Karpas-422 (cell line): ENCODE measurements at regions not wholly inside any gene's neighbourhood (a gene's known extent, or its start where the extent isn't known, plus 50 kb on each side); places are given as distances from the start of the nearest gene placed in this dataset.

Experiments
- DNase-seq: peaks from one replicate; pipeline ENCODE4 v3.0.0-alpha.2; 2015
- H2AFZ ChIP-seq: fragments of 200-600 bp; sonication (generic); 2 replicates; pipeline ENCODE4 v1.6.1; 2014; ENCODE audit warnings: antibody characterized with exemption, low read length, mixed read lengths
- H3K27ac ChIP-seq: fragments of 200-600 bp; sonication (generic); 2 replicates; pipeline ENCODE4 v1.5.1; 2014; ENCODE audit warnings: mild to moderate bottlenecking, low read length, moderate library complexity
- H3K27me3 ChIP-seq: fragments of 200-600 bp; sonication (generic); 2 replicates; pipeline ENCODE4 v1.6.1; 2014; ENCODE audit warnings: low read length, mixed read lengths
- H3K36me3 ChIP-seq: fragments of 200-600 bp; sonication (generic); 2 replicates; pipeline ENCODE4 v1.6.1; 2014; ENCODE audit warnings: low read length, mixed read lengths; ENCODE audit not compliant: insufficient read depth
- H3K4me1 ChIP-seq: fragments of 200-600 bp; sonication (generic); 2 replicates; pipeline ENCODE4 v1.6.1; 2014; ENCODE audit warnings: mild to moderate bottlenecking, low read length, mixed read lengths
- H3K4me2 ChIP-seq: fragments of 200-600 bp; sonication (generic); 2 replicates; pipeline ENCODE4 v1.6.1; 2014; ENCODE audit warnings: low read length, low read depth, mild to moderate bottlenecking; ENCODE audit not compliant: poor library complexity, severe bottlenecking
- H3K4me3 ChIP-seq: fragments of 200-600 bp; sonication (generic); 2 replicates; pipeline ENCODE4 v1.5.1; 2014; ENCODE audit warnings: mild to moderate bottlenecking, antibody characterized with exemption, low read length, mixed read lengths
- H3K79me2 ChIP-seq: fragments of 200-600 bp; sonication (generic); 2 replicates; pipeline ENCODE4 v1.6.1; 2014; ENCODE audit warnings: mild to moderate bottlenecking, low read length, mixed read lengths
- H3K9ac ChIP-seq: fragments of 200-600 bp; sonication (generic); 2 replicates; pipeline ENCODE4 v1.6.0; 2014; ENCODE audit warnings: low read length
- H3K9me2 ChIP-seq: fragments of 200-600 bp; sonication (generic), shearing (Covaris generic); replicated peaks from 2 replicates; pipeline ENCODE4 v1.6.0; 2014; ENCODE audit warnings: mild to moderate bottlenecking, low read length, moderate library complexity; ENCODE audit not compliant: insufficient read depth
- H3K9me3 ChIP-seq: fragments of 300-700, 200-600 bp; sonication (generic); 2 replicates; pipeline ENCODE4 v1.6.1; 2014; ENCODE audit warnings: low read length, mixed read lengths
- H4K20me1 ChIP-seq: fragments of 200-600 bp; sonication (generic); 2 replicates; pipeline ENCODE4 v1.6.1; 2014; ENCODE audit warnings: mild to moderate bottlenecking, antibody characterized with exemption, low read length, low read depth; ENCODE audit not compliant: insufficient read depth

DNA sequence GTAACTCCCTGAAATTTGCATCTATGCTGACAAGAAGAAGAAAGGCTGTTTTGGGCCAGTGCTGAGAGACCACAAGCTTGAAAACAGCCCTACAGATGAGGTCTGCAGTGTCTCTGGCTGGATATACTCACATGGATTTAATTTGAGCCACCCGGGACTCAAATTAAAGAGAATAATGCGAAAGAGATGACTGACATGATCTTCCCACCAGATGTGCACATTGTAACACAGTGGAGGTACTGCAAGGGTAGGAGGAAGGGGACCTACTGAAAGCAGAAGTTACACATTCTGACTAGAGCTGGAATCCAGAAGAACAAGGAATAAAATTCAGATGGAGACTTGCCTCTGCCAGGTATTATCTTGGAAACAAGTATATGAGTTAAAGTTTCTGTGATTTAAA, 728.3 kb upstream of the SGO1 start:
- Histone ChIP-seq H4K20me1 (no peaks in the 10 kb centered on the region), H3K9me3 (peaks cover 13% of the 10 kb centered on the region; the same call in 1 of the 2 replicates), H2AFZ (no peak overlapping the region), H3K4me3 (no peak overlapping the region), H3K27ac (no peak overlapping the region), H3K79me2 (no peaks in the 10 kb centered on the region), H3K36me3 (no peaks in the 10 kb centered on the region), H3K4me2 (no peak overlapping the region), H3K9me2 (no peaks in the 10 kb centered on the region), H3K4me1 (no peaks in the 10 kb centered on the region), H3K27me3 (no peaks in the 10 kb centered on the region), H3K9ac (no peak overlapping the region)
- no peak for DNase-seq

DNA sequence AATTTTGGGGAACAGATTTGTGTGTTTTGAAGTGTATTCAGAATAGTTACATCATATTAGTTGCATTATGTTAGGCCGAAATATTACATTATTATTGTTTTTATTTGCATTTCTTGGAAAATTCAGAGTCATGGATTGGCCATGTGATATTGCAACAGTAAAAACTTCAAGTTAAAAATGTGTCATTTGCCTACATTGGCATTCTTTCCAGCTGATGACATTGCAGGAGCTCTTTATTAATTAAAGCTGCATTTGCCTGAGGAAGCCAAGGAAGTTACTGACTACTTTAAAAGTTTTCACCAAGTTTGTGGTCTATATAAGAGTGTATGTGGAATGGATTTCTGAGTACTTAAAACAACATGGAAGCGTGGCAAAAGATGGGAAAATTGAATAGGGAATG, 726.4 kb upstream of the SGO1 start:
- Histone ChIP-seq H3K79me2 (no peaks in the 10 kb centered on the region), H3K4me1 (no peaks in the 10 kb centered on the region), H3K27ac (no peak overlapping the region), H3K4me3 (no peak overlapping the region), H3K9me3 (peaks cover 13% of the 10 kb centered on the region; the same call in 1 of the 2 replicates), H3K27me3 (no peaks in the 10 kb centered on the region), H4K20me1 (no peaks in the 10 kb centered on the region), H3K4me2 (no peak overlapping the region), H3K36me3 (no peaks in the 10 kb centered on the region), H2AFZ (no peak overlapping the region), H3K9me2 (no peaks in the 10 kb centered on the region), H3K9ac (no peak overlapping the region)
- DNase-seq, result no peak

DNA sequence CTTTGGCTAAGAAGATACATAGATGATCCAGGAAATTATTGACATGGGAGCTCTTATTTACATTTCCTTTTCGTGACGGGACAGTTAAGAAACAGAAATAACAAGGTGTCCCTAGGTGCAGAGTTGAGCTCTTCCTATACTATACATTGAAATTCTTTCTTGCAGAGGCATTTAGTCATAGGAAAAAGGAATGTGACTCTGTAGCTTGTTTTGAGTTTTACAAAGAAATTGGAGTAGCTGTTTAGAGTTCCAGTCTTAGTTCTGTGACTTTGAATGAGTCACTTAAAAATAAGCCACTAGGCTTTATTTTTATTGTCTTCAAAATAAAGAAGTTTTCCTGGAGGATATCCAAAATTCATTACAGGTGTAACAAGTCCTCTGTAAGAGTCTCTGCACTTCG, 723.5 kb upstream of the SGO1 start:
- no peak overlapping the region for H2AFZ ChIP-seq
- H3K9me2 ChIP-seq, result no peaks in the 10 kb centered on the region

DNA sequence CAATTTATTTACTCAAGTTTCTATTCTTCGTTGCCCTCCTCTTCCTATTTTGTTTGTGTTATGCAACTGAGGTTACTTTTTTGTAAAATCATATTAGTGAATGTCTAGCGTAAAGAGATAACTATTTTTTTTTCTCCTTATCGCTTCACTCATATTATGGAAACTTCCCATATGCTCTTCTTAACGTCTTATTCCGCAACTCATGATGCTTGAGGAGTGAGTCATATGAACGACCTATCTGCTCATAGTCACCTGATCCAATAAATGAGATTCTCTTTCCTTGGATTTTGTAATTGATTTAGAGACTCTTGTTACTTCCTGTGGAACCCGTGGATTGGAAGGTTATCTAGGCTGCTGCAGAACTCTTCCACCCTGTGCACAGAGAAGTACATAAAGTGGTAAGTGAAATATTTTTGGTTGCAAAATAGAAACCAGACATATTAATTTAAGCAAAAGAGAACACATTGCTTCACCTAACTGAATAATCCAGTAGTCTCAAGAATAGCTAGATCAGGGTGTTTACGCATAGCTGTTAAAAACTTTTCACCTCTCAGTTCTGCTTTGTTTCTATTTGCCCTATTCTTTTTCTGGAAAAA, 719.3 kb upstream of the SGO1 start:
- no peak overlapping the region for H3K27ac ChIP-seq
- no peak overlapping the region for H2AFZ ChIP-seq
- no peak for DNase-seq
- H3K9me2 ChIP-seq, result no peaks in the 10 kb centered on the region
- H3K27me3 ChIP-seq, result no peaks in the 10 kb centered on the region
- H4K20me1 ChIP-seq, result no peaks in the 10 kb centered on the region
- H3K9me3 ChIP-seq, result peaks cover 7% of the 10 kb centered on the region; the same call in 1 of the 2 replicates
- no peak overlapping the region for H3K4me3 ChIP-seq
- no peaks in the 10 kb centered on the region for H3K79me2 ChIP-seq
- H3K4me2 ChIP-seq, result no peak overlapping the region
- H3K4me1 ChIP-seq, result no peaks in the 10 kb centered on the region
- H3K9ac ChIP-seq, result no peak overlapping the region
- H3K36me3 ChIP-seq, result no peaks in the 10 kb centered on the region

More for the DNA sequence above, 723.5 kb upstream of the SGO1 start:
- Histone ChIP-seq H3K36me3 (no peaks in the 10 kb centered on the region), H3K4me2 (no peak overlapping the region), H3K79me2 (no peaks in the 10 kb centered on the region), H3K27me3 (no peaks in the 10 kb centered on the region), H3K4me1 (no peaks in the 10 kb centered on the region), H3K27ac (no peak overlapping the region), H4K20me1 (no peaks in the 10 kb centered on the region), H3K4me3 (no peak overlapping the region), H3K9ac (no peak overlapping the region), H3K9me3 (peaks cover 17% of the 10 kb centered on the region; the same call in 1 of the 2 replicates)
- no peak for DNase-seq

DNA sequence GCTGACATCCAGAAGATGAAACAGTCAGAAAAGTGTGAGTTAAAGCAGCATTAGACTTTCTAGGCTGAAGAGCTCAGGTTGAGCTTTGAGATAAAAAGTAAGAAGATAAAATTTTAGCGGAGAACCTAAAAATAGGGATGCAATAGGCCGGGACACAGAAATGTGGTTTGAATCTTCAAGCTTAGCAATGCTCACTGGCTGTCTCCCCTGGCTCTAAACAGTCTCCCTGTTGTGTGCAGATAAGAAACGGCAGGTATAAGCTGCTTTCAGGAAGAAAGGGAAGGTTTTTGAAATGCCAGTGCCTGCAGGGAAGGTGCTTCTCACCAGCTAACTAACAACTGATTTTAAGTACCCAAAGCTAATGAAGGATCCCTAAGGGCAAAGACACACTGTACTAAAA, 718.7 kb upstream of the SGO1 start:
- no peaks in the 10 kb centered on the region for H4K20me1 ChIP-seq
- H3K4me3 ChIP-seq, result no peak overlapping the region
- no peaks in the 10 kb centered on the region for H3K36me3 ChIP-seq
- H3K9me2 ChIP-seq, result no peaks in the 10 kb centered on the region
- no peaks in the 10 kb centered on the region for H3K4me1 ChIP-seq
- H2AFZ ChIP-seq, result no peak overlapping the region
- H3K9ac ChIP-seq, result no peak overlapping the region
- peaks cover 7% of the 10 kb centered on the region; the same call in 1 of the 2 replicates for H3K9me3 ChIP-seq
- H3K27me3 ChIP-seq, result no peaks in the 10 kb centered on the region
- DNase-seq, result no peak
- H3K4me2 ChIP-seq, result no peak overlapping the region
- H3K27ac ChIP-seq, result no peak overlapping the region
- H3K79me2 ChIP-seq, result no peaks in the 10 kb centered on the region

DNA sequence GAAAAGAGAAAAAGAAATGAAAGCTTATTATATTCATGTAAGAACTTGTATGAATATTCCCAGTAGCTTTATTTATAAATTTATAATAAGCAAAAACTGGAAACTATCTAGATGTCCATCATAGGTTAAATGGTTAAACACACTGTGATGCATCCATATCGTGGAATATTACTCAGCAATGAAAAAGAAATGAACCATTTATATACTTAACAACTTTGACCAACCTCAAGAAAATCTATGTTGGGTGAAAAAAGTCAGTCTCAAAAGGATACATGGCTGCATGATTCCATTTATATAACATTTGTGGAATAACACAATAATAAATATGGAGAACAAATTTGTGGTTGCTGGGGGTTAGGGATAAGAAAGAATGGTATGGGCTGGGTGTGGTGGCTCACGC, 713.0 kb upstream of the SGO1 start:
- no peaks in the 10 kb centered on the region for H3K79me2 ChIP-seq
- H3K36me3 ChIP-seq, result no peaks in the 10 kb centered on the region
- no peak overlapping the region for H3K4me3 ChIP-seq
- no peaks in the 10 kb centered on the region for H3K4me1 ChIP-seq
- H3K9me2 ChIP-seq, result no peaks in the 10 kb centered on the region
- peaks cover 13% of the 10 kb centered on the region; the same call in 1 of the 2 replicates for H3K9me3 ChIP-seq
- H2AFZ ChIP-seq, result no peak overlapping the region
- no peaks in the 10 kb centered on the region for H4K20me1 ChIP-seq
- DNase-seq, result no peak
- H3K27ac ChIP-seq, result no peak overlapping the region
- no peak overlapping the region for H3K4me2 ChIP-seq
- no peak overlapping the region for H3K9ac ChIP-seq
- H3K27me3 ChIP-seq, result no peaks in the 10 kb centered on the region

DNA sequence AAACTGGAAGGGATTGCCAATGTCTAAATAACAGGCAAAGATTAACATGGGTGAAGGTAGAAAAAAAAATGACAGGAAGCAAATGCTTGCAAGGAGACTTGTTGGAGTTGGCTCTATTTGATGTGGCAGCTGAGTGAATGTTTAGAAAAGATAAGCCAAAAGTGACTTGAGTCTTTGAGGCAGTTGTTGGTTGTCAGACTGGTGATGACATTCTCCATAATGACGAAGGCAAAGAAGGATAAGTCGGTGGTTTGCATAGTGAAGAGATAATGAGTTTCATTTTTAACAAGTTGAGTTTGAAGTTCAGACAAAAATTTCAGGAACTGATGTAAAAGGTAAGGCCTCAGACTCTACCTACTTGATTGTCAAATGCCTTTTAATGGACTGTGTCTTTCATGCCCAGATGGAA, 704.1 kb upstream of the SGO1 start:
- no peak overlapping the region for H3K9ac ChIP-seq
- H3K4me3 ChIP-seq, result no peak overlapping the region
- DNase-seq, result no peak
- H3K27ac ChIP-seq, result no peak overlapping the region
- H3K9me3 ChIP-seq, result peaks cover 23% of the 10 kb centered on the region
- H3K4me1 ChIP-seq, result no peaks in the 10 kb centered on the region
- H3K9me2 ChIP-seq, result no peaks in the 10 kb centered on the region
- no peaks in the 10 kb centered on the region for H3K27me3 ChIP-seq
- H3K36me3 ChIP-seq, result no peaks in the 10 kb centered on the region
- H3K4me2 ChIP-seq, result no peak overlapping the region
- H4K20me1 ChIP-seq, result no peaks in the 10 kb centered on the region
- H3K79me2 ChIP-seq, result no peaks in the 10 kb centered on the region
- H2AFZ ChIP-seq, result no peak overlapping the region

DNA sequence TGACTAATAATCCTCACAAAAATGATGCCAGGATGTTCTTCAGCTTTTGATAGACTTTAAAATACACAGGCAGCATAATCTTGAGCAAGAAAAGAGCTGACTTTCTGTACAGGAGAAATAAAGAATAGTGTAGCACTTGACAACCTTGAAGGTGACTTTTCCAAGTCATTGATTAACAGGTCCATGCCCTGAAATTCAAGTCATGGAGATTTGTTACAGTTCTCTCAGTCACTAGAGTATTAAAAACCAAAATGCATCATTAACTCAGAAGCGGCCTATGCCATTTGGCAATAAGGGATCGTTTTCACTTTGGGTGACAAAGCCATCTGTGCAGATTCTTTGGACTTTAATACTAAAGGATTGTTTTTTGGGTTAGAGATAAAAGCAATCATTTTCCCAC, 692.7 kb upstream of the SGO1 start:
- H3K4me3 ChIP-seq, result no peak overlapping the region
- H3K9me2 ChIP-seq, result no peaks in the 10 kb centered on the region
- H2AFZ ChIP-seq, result no peak overlapping the region
- no peak overlapping the region for H3K4me2 ChIP-seq
- H3K9ac ChIP-seq, result no peak overlapping the region
- no peaks in the 10 kb centered on the region for H3K36me3 ChIP-seq
- H3K79me2 ChIP-seq, result no peaks in the 10 kb centered on the region
- H3K9me3 ChIP-seq, result peaks cover 13% of the 10 kb centered on the region
- no peak overlapping the region for H3K27ac ChIP-seq
- H4K20me1 ChIP-seq, result no peaks in the 10 kb centered on the region
- no peak for DNase-seq
- no peaks in the 10 kb centered on the region for H3K27me3 ChIP-seq
- no peaks in the 10 kb centered on the region for H3K4me1 ChIP-seq
